ENCODE measurements at regions not wholly inside any gene's neighbourhood (a gene's known extent, or its start where the extent isn't known, plus 50 kb on each side); places are given as distances from the start of the nearest gene placed in this dataset.

GRCh38 chr2:59938181-59938580 is 615.3 kb downstream of the BCL11A start:
- no peak overlapping the region for H3K27ac Mint-ChIP-seq
- H3K9me3 Mint-ChIP-seq: peaks cover 7 to 9% of the 10 kb centered on the region in 2 donors
- no peaks in the 10 kb centered on the region for H3K36me3 Mint-ChIP-seq (ENCODE audit: insufficient read depth)
- DNase-seq (no peak), ATAC-seq (replicated peaks) (no peak)
- H3K4me1 Mint-ChIP-seq (ENCODE audit: low read depth in 2 of 2): no peaks in the 10 kb centered on the region
- no peaks in the 10 kb centered on the region for H3K27me3 Mint-ChIP-seq
- H3K4me3 Mint-ChIP-seq: no peak overlapping the region

- H3K4me1 Mint-ChIP-seq (ENCODE audit: low read depth in 2 of 2): no peaks in the 10 kb centered on the region
- no peaks in the 10 kb centered on the region for H3K36me3 Mint-ChIP-seq (ENCODE audit: insufficient read depth)
- ATAC-seq (replicated peaks) (no peak), DNase-seq (no peak)
- no peak overlapping the region for H3K4me3 Mint-ChIP-seq
- H3K27me3 Mint-ChIP-seq: no peaks in the 10 kb centered on the region
- no peak overlapping the region for H3K27ac Mint-ChIP-seq
- peaks cover 6 to 14% of the 10 kb centered on the region in 2 donors for H3K9me3 Mint-ChIP-seq
Measured at GRCh38 chr2:59936048-59936447, 617.4 kb downstream of the BCL11A start.

GRCh38 chr2:59935005-59935404 is 618.4 kb downstream of the BCL11A start:
- no peak overlapping the region for H3K4me3 Mint-ChIP-seq
- ATAC-seq (replicated peaks): no peak
- no peaks in the 10 kb centered on the region for H3K27me3 Mint-ChIP-seq
- no peaks in the 10 kb centered on the region for H3K4me1 Mint-ChIP-seq (ENCODE audit: low read depth in 2 of 2)
- H3K27ac Mint-ChIP-seq: no peak overlapping the region
- DNase-seq: no peak
- H3K36me3 Mint-ChIP-seq (ENCODE audit: insufficient read depth): no peaks in the 10 kb centered on the region
- peaks cover 10 to 14% of the 10 kb centered on the region in 2 donors for H3K9me3 Mint-ChIP-seq

GRCh38 chr2:59933948-59934347 is 619.5 kb downstream of the BCL11A start:
- Mint-ChIP-seq H3K27me3 (no peaks in the 10 kb centered on the region), H3K4me1 (ENCODE audit: low read depth in 2 of 2) (no peaks in the 10 kb centered on the region), H3K36me3 (ENCODE audit: insufficient read depth) (no peaks in the 10 kb centered on the region), H3K9me3 (peaks cover 9 to 14% of the 10 kb centered on the region in 2 donors), H3K27ac (no peak overlapping the region), H3K4me3 (no peak overlapping the region)
- ATAC-seq (replicated peaks) (no peak), DNase-seq (no peak)

GRCh38 chr2:59932341-59932740 is 621.1 kb downstream of the BCL11A start:
- Mint-ChIP-seq H3K27me3 (no peaks in the 10 kb centered on the region), H3K36me3 (ENCODE audit: insufficient read depth) (no peaks in the 10 kb centered on the region), H3K4me3 (no peak overlapping the region), H3K27ac (no peak overlapping the region), H3K9me3 (peaks cover 5 to 9% of the 10 kb centered on the region in 2 donors), H3K4me1 (ENCODE audit: low read depth in 2 of 2) (no peaks in the 10 kb centered on the region)
- ATAC-seq (replicated peaks): no peak
- no peak for DNase-seq

GRCh38 chr2:59930430-59930829 is 623.0 kb downstream of the BCL11A start:
- no peaks in the 10 kb centered on the region for H3K27me3 Mint-ChIP-seq
- no peak overlapping the region for H3K4me3 Mint-ChIP-seq
- H3K9me3 Mint-ChIP-seq: peaks cover 5 to 10% of the 10 kb centered on the region in 2 donors
- H3K4me1 Mint-ChIP-seq (ENCODE audit: low read depth in 2 of 2): no peaks in the 10 kb centered on the region
- DNase-seq (no peak), ATAC-seq (replicated peaks) (no peak)
- no peaks in the 10 kb centered on the region for H3K36me3 Mint-ChIP-seq (ENCODE audit: insufficient read depth)
- H3K27ac Mint-ChIP-seq: no peak overlapping the region

GRCh38 chr2:59926731-59927130 is 626.7 kb downstream of the BCL11A start:
- Mint-ChIP-seq H3K4me1 (ENCODE audit: low read depth in 2 of 2) (no peaks in the 10 kb centered on the region), H3K9me3 (peaks cover 5 to 10% of the 10 kb centered on the region in 2 donors), H3K27ac (no peak overlapping the region), H3K27me3 (no peaks in the 10 kb centered on the region), H3K36me3 (ENCODE audit: insufficient read depth) (no peaks in the 10 kb centered on the region), H3K4me3 (no peak overlapping the region)
- no peak for DNase-seq
- no peak for ATAC-seq (replicated peaks)

GRCh38 chr2:59925321-59925720 is 628.1 kb downstream of the BCL11A start:
- no peak overlapping the region for H3K27ac Mint-ChIP-seq
- peaks cover 0 to 2% of the 10 kb centered on the region in 2 donors for H3K4me1 Mint-ChIP-seq (ENCODE audit: low read depth in 2 of 2)
- DNase-seq (no peak), ATAC-seq (replicated peaks) (no peak)
- peaks cover 0 to 4% of the 10 kb centered on the region in 2 donors for H3K9me3 Mint-ChIP-seq
- H3K4me3 Mint-ChIP-seq: no peak overlapping the region
- H3K36me3 Mint-ChIP-seq (ENCODE audit: insufficient read depth): no peaks in the 10 kb centered on the region
- no peaks in the 10 kb centered on the region for H3K27me3 Mint-ChIP-seq

GRCh38 chr2:59924346-59924745 is 629.1 kb downstream of the BCL11A start:
- no peaks in the 10 kb centered on the region for H3K36me3 Mint-ChIP-seq (ENCODE audit: insufficient read depth)
- no peaks in the 10 kb centered on the region for H3K27me3 Mint-ChIP-seq

GRCh38 chr2:59922450-59922849 is 631.0 kb downstream of the BCL11A start:
- Mint-ChIP-seq H3K27ac (no peak overlapping the region), H3K27me3 (no peaks in the 10 kb centered on the region), H3K36me3 (ENCODE audit: insufficient read depth) (no peaks in the 10 kb centered on the region), H3K4me3 (no peak overlapping the region), H3K9me3 (peaks cover 0 to 8% of the 10 kb centered on the region in 2 donors), H3K4me1 (ENCODE audit: low read depth in 2 of 2) (peaks cover 0 to 2% of the 10 kb centered on the region in 2 donors)
- DNase-seq: no peak
- ATAC-seq (replicated peaks): no peak

More at GRCh38 chr2:59924346-59924745, 629.1 kb downstream of the BCL11A start:
- peaks cover 0 to 2% of the 10 kb centered on the region in 2 donors for H3K4me1 Mint-ChIP-seq (ENCODE audit: low read depth in 2 of 2)
- ATAC-seq (replicated peaks) (no peak), DNase-seq (no peak)
- no peak overlapping the region for H3K27ac Mint-ChIP-seq
- peaks cover 0 to 5% of the 10 kb centered on the region in 2 donors for H3K9me3 Mint-ChIP-seq
- no peak overlapping the region for H3K4me3 Mint-ChIP-seq

GRCh38 chr2:59921743-59922142 is 631.7 kb downstream of the BCL11A start:
- Mint-ChIP-seq H3K27ac (no peak overlapping the region), H3K27me3 (no peaks in the 10 kb centered on the region), H3K4me1 (ENCODE audit: low read depth in 2 of 2) (peaks cover 0 to 2% of the 10 kb centered on the region in 2 donors), H3K9me3 (peaks cover 0 to 8% of the 10 kb centered on the region in 2 donors), H3K36me3 (ENCODE audit: insufficient read depth) (no peaks in the 10 kb centered on the region), H3K4me3 (no peak overlapping the region)
- no peak for ATAC-seq (replicated peaks)
- no peak for DNase-seq

GRCh38 chr2:59920961-59921360 is 632.5 kb downstream of the BCL11A start:
- no peak overlapping the region for H3K4me3 Mint-ChIP-seq
- H3K4me1 Mint-ChIP-seq (ENCODE audit: low read depth in 2 of 2): peaks cover 0 to 2% of the 10 kb centered on the region in 2 donors
- H3K36me3 Mint-ChIP-seq (ENCODE audit: insufficient read depth): no peaks in the 10 kb centered on the region
- ATAC-seq (replicated peaks): no peak
- no peaks in the 10 kb centered on the region for H3K27me3 Mint-ChIP-seq
- DNase-seq: no peak
- peaks cover 0 to 8% of the 10 kb centered on the region in 2 donors for H3K9me3 Mint-ChIP-seq
- H3K27ac Mint-ChIP-seq: no peak overlapping the region

- no peak for DNase-seq
- H3K36me3 Mint-ChIP-seq (ENCODE audit: insufficient read depth): no peaks in the 10 kb centered on the region
- no peak overlapping the region for H3K27ac Mint-ChIP-seq
- H3K9me3 Mint-ChIP-seq: peaks cover 0 to 7% of the 10 kb centered on the region in 2 donors
- no peak overlapping the region for H3K4me3 Mint-ChIP-seq
- H3K4me1 Mint-ChIP-seq (ENCODE audit: low read depth in 2 of 2): peaks cover 0 to 2% of the 10 kb centered on the region in 2 donors
- H3K27me3 Mint-ChIP-seq: no peaks in the 10 kb centered on the region
- ATAC-seq (replicated peaks): no peak
Measured at GRCh38 chr2:59920307-59920706, 633.1 kb downstream of the BCL11A start.

GRCh38 chr2:59919579-59919978 is 633.9 kb downstream of the BCL11A start:
- Mint-ChIP-seq H3K27ac (no peak overlapping the region), H3K36me3 (ENCODE audit: insufficient read depth) (no peaks in the 10 kb centered on the region), H3K4me3 (no peak overlapping the region), H3K4me1 (ENCODE audit: low read depth in 2 of 2) (peaks cover 0 to 2% of the 10 kb centered on the region in 2 donors), H3K27me3 (no peaks in the 10 kb centered on the region), H3K9me3 (peaks cover 0 to 7% of the 10 kb centered on the region in 2 donors)
- no peak for DNase-seq
- ATAC-seq (replicated peaks): no peak

GRCh38 chr2:59912042-59912441 is 641.4 kb downstream of the BCL11A start:
- H3K4me3 Mint-ChIP-seq: no peak overlapping the region
- H3K27me3 Mint-ChIP-seq: no peaks in the 10 kb centered on the region
- DNase-seq (no peak), ATAC-seq (replicated peaks) (no peak)
- peaks cover 0 to 5% of the 10 kb centered on the region in 2 donors for H3K9me3 Mint-ChIP-seq
- peaks cover 3% of the 10 kb centered on the region for H3K36me3 Mint-ChIP-seq (ENCODE audit: insufficient read depth)
- no peaks in the 10 kb centered on the region for H3K4me1 Mint-ChIP-seq (ENCODE audit: low read depth in 2 of 2)
- no peak overlapping the region for H3K27ac Mint-ChIP-seq
